HepG2 (cell line): ENCODE measurements at regions not wholly inside any gene's neighbourhood (a gene's known extent, or its start where the extent isn't known, plus 50 kb on each side); places are given as distances from the start of the nearest gene placed in this dataset.

Source experiments
- HDAC2 ChIP-seq: sonication (generic); formaldehyde crosslinking; IDR thresholded peaks from 2 replicates; pipeline ENCODE4 v1.4.0; 2020; ENCODE audit warnings: missing genetic modification reagents
- KDM3A ChIP-seq: IDR thresholded peaks from 2 replicates; pipeline ENCODE4 v1.6.1; 2018; ENCODE audit warnings: low read depth, missing compliant biosample characterization
- THAP11 ChIP-seq: IDR thresholded peaks from 2 replicates; pipeline ENCODE4 v1.6.1; 2016; ENCODE audit warnings: missing biosample characterization, missing genetic modification reagents
- ZBTB21 ChIP-seq: sonication (generic); formaldehyde crosslinking; IDR thresholded peaks from 2 replicates; pipeline ENCODE4 v1.4.0; 2020; ENCODE audit warnings: missing genetic modification reagents
- ZBTB40 ChIP-seq, 2 experiments: fragments of 450-650 bp in 1 of 2; sonication (generic) in 1 of 2; formaldehyde crosslinking in 1 of 2; IDR thresholded peaks; 2 replicates each; pipeline versions ENCODE4 v1.6.1 to v1.8.0; 2016 to 2022; ENCODE audit warnings: antibody characterized with exemption in 1 of 2, mild to moderate bottlenecking in 1 of 2, missing genetic modification reagents in 1 of 2
- ZFP1 ChIP-seq: IDR thresholded peaks from 2 replicates; pipeline ENCODE4 v1.6.1; 2016
- ZNF615 ChIP-seq: sonication (generic); formaldehyde crosslinking; IDR thresholded peaks from 2 replicates; pipeline ENCODE4 v1.5.0; 2020; ENCODE audit warnings: mild to moderate bottlenecking, missing genetic modification reagents, borderline replicate concordance
- ZNF703 ChIP-seq: sonication (generic); formaldehyde crosslinking; IDR thresholded peaks from 2 replicates; pipeline ENCODE4 v1.5.1; 2020; ENCODE audit warnings: missing genetic modification reagents, mild to moderate bottlenecking, moderate library complexity, borderline replicate concordance

GRCh38 chr6:151757506-151757955 is 50.0 kb upstream of the ESR1 start (continued):
- TF ChIP-seq ZBTB40 (IDR thresholded peaks at IDR 0.05): no peak
- TF ChIP-seq ZBTB40 (CRISPR knock-in tag; IDR thresholded peaks at IDR 0.05): no peak
- TF ChIP-seq ZFP1 (CRISPR knock-in tag): no peak
- 0 out of 2 replicates have a peak, but pooled peaks have one; percentile 18 for TF ChIP-seq THAP11 (CRISPR knock-in tag)
- no peak for TF ChIP-seq ZBTB21 (CRISPR knock-in tag)
- TF ChIP-seq KDM3A: no peak
- 0 out of 2 replicates have a peak, but pooled peaks have one; percentile 26 for TF ChIP-seq HDAC2 (CRISPR knock-in tag)
- TF ChIP-seq ZNF703 (CRISPR knock-in tag): no peak
- TF ChIP-seq ZNF615 (CRISPR knock-in tag): no peak
